Thyroid gland (tissue), 4 donors: ENCODE measurements at regions not wholly inside any gene's neighbourhood (a gene's known extent, or its start where the extent isn't known, plus 50 kb on each side); places are given as distances from the start of the nearest gene placed in this dataset.

Source experiments
- CTCF ChIP-seq, 6 experiments: fragments of 200-600 bp in 3 of 6; fragments of 450-650 bp in 3 of 6; sonication (generic) in 3 of 6; IDR thresholded peaks; one replicate each; pipeline ENCODE4 v1.5.1; 2016 to 2019; ENCODE audit warnings: antibody characterized with exemption in 6 of 6, mild to moderate bottlenecking in 2 of 6, inconsistent platforms in 1 of 6, moderate library complexity in 1 of 6
- POLR2A ChIP-seq, 2 donors: fragments of 450-650 bp; IDR thresholded peaks; one replicate each; pipeline ENCODE4 v1.6.1; 2017; ENCODE audit warnings: antibody characterized with exemption in 2 of 2, mild to moderate bottlenecking in 2 of 2, moderate library complexity in 1 of 2

GRCh38 chr15:98232761-98233160 is 272.3 kb downstream of the ARRDC4 start:
- TF ChIP-seq POLR2A (IDR thresholded peaks at IDR 0.05), result no peak
- no peak for TF ChIP-seq CTCF (IDR thresholded peaks at IDR 0.05)
